Fibroblast of upper back skin (primary cell): ENCODE measurements at regions not wholly inside any gene's neighbourhood (a gene's known extent, or its start where the extent isn't known, plus 50 kb on each side); places are given as distances from the start of the nearest gene placed in this dataset.

Experiments
- DNase-seq: peaks from one replicate; pipeline ENCODE4 v3.0.0-alpha.2; 2013

DNA sequence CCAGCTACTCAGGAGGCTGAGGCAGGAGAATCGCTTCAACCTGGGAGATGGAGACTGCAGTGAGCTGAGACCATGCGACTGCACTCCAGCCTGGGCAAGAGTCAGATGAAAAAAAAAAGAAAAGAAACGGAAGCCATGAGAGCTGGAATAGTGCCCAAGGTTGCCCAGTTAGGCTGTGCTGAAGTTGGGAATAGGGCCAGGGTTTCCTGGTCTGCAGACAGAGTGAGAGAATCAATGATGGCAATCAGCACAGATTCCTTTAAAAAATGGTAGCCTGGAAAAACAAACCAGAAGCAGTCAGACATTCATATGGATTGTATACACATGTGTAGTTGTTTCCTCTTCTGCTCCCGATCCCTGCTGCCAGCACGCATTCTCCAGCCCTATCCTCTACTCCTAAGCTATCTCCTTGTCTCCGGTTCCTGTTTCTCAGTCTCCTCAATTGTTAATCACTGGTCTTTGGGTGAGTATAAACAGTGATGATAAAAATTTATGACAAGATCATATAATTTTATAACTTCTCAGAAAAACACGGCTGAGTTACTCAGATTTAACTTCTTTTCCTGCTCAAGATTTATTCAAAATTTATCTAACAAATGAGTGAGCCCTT, 316.2 kb upstream of the UMPS start:
- DNase-seq = no peak

- no peak for DNase-seq
Measured at GRCh38 chr3:124415446-124415960, 314.7 kb upstream of the UMPS start.

GRCh38 chr3:124419303-124419702, 310.9 kb upstream of the UMPS start:
- DNase-seq = no peak

DNA sequence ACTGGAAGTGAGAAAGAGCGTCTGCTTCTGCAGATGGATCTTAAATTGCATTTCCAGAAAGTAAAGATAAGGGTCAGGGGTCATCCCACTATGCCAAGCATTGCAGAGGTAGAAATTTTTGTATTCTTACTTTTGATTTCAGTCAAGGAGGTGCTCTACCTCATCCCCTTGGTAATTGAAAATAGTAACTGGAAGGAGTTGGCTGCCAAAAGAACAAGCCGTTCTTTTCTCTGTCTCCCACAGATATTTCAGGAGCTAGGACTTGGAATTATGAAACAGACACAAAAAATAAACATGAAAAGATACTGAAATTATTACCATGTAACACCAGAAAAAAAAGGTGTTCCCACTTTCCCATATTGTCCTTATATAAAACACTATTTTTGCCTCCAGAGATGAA, 309.9 kb upstream of the UMPS start:
- no peak for DNase-seq

DNA sequence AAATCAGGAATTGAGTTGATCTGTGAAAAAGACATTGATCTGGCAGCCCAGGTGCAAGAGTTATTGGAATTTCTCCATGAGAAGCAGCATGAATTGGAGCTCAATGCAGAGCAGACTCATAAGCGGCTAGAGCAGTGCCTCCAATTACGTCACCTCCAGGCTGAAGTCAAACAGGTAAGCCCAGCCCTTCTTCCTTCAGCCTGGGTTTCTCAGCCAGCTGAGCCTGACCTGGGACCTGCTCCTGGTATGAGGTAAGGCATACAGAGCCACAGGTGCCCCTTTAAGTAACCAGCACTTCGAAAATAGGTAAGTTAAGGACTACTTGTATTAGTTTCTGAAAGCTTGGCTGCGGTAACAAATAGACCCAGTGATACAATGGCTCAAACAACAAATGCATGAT, 307.4 kb upstream of the UMPS start:
- DNase-seq = no peak

DNA sequence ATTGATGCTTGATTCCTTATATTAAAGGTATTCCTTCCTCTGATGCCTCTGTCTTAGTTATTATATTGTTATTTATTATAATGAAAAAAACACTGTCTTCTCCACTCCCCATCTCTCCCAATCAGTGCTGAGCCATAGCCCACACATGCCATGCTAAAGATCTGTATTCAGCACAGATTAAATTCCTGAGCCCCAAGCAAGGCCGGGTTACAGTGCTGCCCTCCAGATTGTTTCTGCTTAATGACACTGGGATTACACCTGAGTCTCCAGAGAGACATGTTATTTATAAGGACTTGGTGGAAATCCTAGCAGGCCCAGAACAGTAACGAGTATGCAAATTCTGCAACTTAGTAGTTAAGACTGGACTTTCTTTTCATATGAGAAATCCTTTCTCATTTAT, 305.9 kb upstream of the UMPS start:
- no peak for DNase-seq

DNA sequence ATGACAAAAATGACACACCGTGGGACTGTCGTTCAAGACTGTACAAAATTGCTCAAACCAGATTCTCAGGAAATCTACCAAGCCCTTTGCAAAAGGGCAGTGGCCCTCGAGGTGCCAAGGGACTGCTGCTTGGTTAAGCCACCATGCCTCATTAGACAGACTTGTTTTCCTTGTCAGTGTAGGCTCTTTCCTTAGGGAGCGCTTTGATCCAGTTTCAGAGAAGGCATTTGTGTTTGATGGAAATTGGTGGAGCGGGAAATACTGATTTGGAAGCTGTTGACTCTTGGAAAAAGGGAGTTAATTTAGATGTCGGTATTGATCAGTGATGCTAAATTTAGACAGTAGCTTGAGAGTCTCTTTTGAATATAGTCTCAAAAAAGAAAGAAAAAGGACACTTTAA, 304.3 kb upstream of the UMPS start:
- DNase-seq = no peak

DNA sequence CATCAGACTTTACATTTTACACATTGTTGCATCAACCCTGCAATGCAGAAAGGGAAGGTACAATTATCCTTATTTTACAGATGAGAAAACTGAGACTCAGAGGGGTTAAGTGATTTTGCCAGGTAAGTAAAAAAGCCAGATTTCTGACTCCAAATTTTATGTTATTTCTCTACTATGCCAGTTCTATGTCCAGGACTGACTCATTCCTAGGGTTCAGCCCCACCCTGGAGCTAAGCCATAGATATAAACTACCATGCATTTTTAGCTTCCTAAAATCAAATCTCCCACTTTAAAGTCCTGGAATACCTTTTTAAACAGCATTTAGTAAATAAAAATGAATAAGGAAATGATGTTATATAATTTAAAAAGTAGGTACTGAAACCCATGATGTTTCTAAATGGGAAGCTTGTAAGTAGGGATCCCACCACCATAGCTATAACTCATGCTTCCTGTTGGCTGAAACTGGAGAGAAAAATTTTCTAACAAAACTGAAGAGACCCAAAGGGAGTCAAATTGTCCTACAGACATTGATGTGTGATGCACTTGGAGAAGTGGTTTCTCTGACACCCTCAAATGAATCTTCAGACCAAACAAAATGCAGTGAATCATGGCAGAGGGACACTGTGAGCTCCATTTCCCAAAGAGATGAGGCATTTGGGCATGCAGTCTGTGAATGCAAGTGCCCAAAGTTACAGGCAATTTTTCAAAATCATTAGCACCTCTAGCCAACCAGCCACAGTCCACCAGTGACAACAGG, 301.7 kb upstream of the UMPS start:
- DNase-seq = peak; percentile 5

DNA sequence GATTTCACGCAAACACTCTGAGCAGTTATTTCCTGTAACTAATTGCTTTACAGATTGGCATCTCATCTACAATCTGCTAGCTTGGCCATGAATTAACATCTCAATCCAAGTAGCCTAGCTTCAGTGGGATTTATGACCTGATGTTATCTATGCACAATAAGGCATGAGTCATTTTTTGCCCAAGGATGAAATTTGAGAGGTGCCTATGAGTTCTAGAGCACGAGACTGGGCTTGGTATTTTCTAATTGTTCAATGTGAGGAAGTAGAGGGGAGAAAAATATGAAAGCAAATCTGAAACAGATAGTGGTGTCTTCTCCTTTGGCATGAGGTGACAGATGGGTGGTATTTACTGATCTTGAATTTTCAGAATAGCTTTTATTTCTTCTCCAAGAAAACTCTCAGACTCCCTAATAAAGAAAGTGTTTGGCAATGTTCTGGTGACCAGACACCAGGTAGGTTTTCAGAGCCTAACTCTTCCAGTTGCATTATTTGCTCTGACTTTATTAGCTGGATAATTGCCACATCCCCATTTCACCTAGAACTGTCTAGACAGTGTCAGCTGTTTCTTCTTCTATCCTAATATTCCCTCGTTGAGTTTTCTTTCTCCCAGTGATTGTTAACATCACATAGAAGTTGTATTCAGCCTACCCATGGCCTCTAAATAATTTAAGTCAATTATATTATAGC, 301.0 kb upstream of the UMPS start:
- peak; percentile 57 for DNase-seq

DNA sequence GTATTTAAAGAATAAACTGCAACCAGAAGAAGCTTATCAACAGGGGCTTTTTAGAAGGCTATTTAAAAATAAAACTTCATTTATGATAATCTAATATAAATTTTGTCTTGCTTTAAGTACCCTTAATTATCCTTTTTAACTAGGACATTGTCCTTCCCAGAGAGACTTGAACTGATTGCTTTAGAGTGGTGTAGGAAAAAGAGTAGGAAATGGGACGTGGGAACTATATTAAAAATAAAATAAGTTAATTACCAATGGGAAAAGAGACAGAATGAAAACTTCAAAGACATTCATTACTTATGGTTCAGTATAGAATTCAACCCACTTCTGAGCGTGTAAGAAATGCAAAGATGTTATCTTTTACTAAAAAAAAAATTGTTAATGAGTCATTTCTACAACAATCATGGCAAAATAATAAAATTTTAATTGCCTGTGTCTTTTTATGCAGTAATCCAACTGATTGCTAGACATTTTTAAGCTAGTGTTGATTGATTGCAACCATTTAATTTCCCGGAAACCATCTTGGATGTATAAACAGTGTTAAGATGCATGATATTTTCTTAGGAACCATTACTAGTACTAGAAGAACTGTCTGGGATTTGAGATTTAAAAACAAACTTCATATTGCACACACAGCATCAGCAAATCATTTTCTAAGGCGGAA, 298.8 kb upstream of the UMPS start:
- DNase-seq = no peak

- DNase-seq = no peak
Measured at GRCh38 chr3:124434176-124434575, 296.1 kb upstream of the UMPS start.

GRCh38 chr3:124435467-124435866, 294.8 kb upstream of the UMPS start:
- DNase-seq = no peak

GRCh38 chr3:124438813-124439212, 291.4 kb upstream of the UMPS start:
- no peak for DNase-seq

DNA sequence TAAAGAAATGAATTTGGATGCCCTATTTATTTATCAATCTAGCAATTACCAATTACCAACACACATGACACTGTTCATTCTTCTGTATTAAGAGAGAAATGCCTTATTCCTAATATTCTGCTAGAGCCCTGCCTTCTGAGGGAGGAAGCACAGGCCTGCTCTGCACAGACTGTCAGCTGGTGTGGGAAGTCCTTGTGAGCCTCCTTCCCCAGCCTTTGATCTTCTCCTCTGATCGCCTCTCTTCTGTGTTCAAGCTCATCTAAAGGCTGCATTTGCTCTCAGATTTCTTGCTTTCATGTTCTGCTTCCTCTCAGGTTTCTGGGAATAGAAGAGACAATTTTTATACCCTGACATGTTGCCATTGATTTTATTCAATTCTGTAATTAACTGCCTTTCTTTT, 290.6 kb upstream of the UMPS start:
- no peak for DNase-seq

- DNase-seq = no peak
Measured at GRCh38 chr3:124441766-124442165, 288.5 kb upstream of the UMPS start.

DNA sequence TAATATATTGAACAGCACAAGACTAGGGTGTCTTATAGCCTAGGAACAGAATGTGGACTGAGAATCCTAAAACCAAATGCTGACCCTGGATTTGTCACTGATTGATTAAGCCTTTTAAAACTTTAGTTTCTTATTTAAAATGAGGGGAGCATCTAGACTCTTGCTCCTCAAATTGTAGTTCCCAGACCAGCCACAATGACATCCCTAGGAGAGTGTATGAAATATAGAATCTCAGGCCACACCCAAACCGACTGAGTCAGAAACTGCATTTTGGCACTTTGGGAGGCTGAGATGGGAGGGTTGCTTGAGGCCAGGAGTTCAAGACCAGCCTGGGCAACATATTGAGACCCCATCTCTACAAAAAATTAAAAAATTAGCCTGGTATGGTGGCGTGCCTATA, 287.8 kb upstream of the UMPS start:
- DNase-seq = no peak

DNA sequence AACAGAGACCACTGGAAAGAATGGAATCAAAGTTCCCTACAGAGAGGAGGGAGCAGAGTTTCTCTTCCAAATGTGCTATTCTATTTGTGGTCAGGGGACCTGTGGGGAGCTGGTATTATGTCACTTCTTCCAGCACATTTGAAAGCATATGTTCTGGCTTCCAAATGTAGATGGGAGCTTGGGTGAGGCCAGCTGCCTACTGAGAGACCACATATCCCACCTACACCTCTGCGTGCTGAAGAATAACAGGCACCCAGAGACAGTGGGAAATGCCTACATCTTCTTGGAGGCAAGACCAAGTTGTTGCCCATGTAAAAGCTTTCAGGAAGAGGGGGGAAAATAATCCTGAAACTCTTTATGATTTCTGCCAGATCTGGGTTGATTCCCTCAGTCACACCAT, 286.8 kb upstream of the UMPS start:
- DNase-seq = no peak

DNA sequence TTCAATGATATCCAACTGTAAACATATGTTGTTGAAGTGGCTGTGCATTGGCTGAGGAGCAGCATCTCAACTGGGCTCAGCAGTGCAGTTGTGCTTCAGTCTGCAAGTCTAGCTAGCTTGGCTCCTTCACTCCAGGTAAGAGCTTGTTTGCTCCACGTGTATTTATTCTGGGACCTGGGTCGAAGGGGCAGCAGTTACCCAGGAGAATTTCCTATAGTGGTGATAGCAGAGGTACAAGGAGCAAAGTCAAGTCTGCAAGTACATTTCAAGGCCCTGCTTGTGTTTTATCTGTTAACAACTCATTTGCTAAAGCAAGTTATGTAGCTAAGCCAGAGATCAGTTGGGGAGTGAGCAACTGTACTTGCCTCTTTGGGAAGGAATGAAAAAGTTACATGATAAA, 286.2 kb upstream of the UMPS start:
- DNase-seq = no peak

- DNase-seq = no peak
Measured at GRCh38 chr3:124444896-124445295, 285.4 kb upstream of the UMPS start.

GRCh38 chr3:124447845-124448244, 282.4 kb upstream of the UMPS start:
- DNase-seq = no peak

DNA sequence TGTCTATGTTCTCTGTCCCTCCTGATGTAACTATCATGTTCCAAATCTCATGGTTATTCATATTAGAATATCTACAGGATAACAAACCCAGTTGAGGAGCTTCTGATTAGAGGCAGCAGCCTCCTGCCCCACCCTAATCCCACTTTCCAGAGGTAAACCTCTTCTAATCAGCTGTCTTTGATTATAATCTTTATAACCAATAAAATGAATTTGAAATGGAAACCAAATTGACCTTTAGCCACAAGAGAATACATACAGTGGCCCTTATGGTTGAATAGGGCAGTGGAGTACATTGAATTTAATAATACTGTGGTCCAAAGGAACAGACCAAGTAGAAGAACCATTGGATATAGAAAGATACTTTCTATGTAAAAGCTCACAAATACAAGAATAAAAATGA, 281.3 kb upstream of the UMPS start:
- no peak for DNase-seq

- no peak for DNase-seq
Measured at GRCh38 chr3:124450366-124450765, 279.9 kb upstream of the UMPS start.

- DNase-seq = no peak
Measured at GRCh38 chr3:124451630-124452317, 278.5 kb upstream of the UMPS start.
